ENCODE measurements at regions not wholly inside any gene's neighbourhood (a gene's known extent, or its start where the extent isn't known, plus 50 kb on each side); places are given as distances from the start of the nearest gene placed in this dataset.
A peak's percentile ranks its signal among the peaks of the same experiment; 100 is the strongest.
"Not testable (repeated sequence)": the region's sequence is repeated elsewhere in the genome, so short reads cannot be mapped to it uniquely, and the experiment has no call there.

DNA sequence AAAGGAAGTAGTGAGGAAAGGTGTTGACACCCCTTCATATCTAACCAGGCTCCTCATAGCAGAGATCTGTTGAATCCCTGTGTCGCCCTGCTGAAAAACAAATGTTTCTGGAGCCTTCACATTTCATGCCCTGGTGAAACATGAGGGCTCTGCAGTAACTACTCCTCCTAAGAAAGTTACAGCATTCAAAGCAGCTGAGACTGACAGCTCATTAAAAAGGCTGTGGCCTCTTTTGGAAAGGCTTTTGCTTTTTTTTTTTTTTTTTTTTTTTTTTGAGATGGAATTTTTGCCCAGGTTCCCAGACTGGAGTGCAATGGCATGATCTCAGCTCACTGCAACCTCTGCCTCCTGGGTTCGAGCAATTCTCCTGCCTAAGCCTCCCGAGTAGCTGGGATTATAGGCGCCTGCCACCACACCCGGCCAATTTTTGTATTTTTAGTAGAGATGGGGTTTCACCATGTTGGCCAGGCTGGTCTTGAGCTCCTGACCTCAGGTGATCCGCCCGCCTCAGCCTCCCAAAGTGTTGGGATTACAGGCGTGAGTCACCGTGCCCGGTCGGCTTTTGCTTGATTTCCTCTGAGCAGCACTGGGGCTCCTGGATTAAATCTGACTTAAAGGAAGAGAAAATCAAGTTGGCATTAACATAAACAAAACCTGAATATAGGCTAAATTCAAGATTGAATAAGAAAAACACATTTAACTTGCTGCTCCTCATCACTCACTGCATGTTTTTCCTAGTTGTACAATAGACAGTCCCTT lies 112.9 kb downstream of the PCSK1 start:
- DNase-seq, result not testable (repeated sequence)

DNA sequence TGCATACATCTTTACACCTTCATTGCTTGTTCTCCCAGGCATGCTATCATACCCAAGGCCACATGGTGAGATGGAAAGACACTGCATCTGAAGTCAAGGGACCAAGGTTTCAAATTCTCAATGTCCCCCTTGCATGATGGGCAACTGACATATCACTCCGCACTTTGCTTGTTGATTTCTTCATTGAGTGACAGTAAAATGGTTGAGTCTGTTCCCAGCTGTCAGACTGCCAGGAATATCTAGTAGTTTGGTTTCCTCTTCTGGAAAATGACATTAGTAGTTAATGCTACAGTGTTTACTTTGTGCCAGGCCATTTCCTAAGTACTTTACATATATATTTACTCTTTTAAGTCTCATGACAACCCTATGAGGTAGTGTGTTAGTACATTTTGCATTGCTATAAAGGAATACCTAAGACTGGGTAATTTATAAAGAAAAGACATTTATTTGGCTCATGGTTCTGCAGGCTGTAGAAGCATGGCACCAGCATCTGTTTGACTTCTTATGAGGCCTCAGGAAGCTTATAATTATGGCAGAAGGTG lies 114.4 kb downstream of the PCSK1 start:
- peak; percentile 76 for DNase-seq

DNA sequence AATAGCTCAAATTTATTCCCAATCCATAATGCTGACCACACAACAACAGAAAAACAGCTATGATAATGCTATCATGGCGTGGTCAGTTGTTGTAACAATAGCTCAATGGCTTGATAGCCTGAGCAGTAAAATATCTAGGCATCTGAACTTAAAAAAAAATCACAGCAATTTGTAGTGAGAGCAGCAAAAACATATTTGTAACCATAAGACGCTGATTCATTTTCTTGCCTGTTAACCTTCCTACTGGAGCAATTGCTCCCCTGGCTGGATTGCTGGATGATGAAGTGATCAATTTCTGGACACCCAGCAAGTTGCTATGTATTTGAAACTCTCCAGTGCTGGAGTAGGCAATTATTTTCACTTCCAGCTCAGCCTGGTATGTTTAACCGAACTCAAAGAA lies 115.1 kb downstream of the PCSK1 start:
- no peak for DNase-seq

DNA sequence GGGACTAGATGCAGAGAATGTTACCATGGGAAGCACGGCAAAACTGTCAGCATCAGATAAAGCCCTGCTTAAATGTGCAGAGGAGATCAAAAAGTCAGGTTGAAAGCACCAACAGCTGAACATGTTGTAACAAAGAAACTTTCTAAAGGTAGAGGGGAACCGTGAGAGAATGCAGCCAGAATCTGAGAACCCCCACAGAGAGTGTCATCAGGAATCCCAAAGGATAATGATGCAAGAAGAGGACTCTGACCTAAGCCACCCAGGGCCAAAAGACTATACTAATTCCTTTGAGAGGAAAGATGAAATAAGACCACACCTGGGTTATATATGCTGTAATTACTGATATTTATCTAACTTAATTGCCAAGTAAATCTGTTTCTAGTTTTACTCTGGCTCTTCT lies 116.6 kb downstream of the PCSK1 start:
- no peak for DNase-seq

DNA sequence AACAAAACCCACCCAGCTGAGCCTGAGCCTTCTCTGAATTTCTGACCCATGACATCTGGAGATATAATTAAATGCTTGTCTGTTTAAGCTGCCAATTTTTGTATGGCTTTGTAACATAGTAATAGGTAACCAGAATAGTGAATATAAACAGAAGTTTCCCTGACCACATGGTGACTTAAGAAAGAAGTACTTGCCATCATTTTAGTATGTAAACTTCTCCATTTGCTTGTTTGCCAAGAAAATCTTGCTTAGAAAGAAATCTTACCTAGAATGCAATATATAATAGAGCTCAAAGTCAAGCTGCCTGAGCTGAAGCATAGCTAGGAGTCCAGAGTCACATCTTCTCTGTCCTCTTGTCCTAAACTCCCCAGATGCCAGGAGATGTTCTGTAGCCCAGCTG lies 117.0 kb downstream of the PCSK1 start:
- DNase-seq, result no peak

DNA sequence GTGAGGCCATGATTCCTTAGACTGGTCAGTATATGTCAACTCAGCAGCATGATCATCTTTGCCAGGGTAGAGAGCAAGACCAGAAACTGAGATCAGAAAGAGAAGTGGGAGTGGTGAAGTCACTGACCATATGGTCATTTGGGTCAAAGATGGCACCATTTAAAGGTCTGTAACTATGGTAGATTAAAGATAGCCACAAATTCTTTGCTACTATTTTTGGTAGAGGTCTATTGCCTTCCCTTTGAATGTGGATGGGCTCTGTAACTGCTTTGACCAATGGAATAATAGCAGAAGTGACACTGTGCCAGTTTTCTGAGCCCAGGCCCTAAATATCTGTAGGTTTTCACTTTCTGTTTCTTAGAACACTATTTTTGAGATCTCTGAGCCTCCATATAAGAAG lies 117.6 kb downstream of the PCSK1 start:
- DNase-seq, result no peak

DNA sequence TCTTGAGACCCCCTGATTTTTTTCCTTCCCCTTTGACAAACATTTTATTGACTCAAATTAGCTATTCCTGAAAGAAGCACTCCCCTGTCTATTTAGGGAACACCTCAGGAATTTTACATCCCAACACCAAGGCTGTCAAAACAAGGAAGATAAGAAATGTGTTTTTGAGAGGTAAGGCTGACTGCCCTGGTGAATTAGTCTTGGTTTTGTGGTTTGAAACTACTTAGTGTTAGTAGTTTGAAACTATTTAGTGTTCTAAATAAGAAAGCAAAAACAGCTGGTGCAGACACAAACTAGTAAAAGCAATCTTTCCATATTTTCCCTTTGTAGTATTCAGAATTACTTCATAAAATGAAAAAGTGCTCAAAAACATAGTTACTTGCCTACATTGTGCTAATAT lies 120.7 kb downstream of the PCSK1 start:
- DNase-seq, result no peak

DNA sequence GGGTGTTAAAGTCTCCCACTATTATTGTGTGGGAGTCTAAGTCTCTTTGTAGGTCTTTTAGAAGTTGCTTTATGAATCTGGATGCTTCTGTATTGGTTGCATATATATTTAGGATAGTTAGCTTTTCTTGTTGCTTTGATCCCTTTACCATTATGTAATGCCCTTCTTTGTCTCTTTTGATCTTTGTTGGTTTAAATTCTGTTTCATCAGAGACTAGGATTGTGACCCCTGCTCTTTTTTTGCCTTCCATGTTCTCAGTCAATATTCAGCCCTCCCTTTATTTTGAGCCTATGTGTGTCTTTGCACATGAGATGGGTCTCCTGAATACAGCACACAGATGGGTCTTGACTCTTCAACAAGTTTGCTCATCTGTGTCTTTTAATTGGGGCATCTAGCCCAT lies 126.0 kb downstream of the PCSK1 start:
- not testable (repeated sequence) for DNase-seq

DNA sequence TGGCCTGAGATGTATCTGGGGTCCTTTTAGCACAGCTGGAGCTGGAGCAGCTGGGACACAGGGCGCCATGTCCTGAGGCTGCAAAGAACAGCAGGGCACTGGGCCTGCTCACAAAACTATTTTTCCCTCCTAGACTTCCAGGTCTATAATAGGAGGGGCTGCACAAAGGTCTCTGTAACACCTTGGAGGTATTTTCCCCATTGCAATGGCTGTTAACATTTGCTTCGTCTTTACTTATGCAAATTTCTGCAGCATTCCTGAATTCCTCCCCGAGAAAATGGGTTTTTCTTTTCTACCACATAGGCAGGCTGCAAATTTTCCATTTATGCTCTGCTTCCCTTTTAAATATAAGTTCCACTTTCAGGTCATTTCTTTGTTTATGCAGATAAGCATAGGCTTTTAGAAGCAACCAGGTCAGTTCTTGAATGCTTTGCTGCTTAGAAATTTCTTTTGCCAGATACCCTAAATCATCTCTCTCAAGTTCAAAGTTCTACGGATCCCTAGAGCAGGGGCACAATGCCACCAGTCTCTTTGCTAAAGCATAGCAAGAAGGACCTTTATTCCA lies 130.8 kb downstream of the PCSK1 start:
- no peak for DNase-seq

DNA sequence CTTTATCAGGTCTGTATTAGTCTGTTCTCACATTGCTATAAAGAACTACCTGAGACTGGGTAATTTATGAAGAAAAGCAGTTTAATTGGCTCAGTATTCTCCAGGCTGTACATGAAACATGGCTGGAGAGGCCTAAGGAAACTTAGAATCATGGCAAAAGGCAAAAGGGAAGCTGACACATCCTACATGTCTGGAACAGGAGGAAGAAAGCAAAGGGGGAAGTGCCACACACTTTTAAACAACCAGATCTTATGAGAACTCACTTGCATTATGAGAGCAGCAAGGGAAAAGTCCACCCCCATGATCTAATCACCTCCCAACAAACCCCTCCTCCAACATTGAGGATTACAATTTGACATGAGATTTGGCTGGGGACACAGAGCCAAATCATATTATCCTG lies 132.1 kb downstream of the PCSK1 start:
- DNase-seq, result no peak

DNA sequence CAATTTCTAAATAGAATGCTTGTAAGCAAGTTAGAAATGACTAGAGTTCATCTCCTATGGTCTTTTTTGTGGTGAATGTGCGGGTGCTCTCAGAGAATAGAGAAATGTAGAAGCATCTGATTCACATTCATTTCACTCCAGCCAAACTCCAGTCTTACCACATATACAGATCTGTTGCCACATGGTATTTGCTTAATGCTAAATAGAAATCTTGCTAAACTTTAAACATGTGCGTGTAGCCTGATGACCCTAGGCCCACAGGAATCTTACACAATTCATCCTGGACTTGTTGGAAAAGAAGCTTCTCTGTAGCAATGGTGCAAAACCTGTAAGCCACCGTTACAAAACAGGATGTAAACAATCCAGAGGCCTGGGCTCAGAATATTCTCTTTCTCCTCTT lies 135.2 kb downstream of the PCSK1 start:
- no peak for DNase-seq

DNA sequence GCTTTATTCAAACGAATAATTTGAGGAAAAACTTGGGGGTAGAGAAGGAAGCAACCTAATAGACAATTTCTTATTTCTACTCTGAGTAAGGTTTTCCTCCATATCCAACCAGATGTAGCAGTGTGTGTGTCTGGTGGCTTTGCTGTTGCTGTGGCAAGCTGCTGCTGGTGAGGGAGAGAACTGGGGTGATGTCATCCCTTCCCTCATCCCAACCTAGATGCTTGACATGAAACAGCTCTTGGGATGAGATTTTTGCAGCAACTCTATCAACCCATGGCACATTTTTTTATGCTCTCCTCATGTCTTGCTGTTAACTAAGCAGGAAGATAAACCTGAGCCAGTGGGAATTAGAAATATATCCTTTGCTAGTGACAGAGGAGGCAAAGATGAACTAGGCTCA lies 135.8 kb downstream of the PCSK1 start:
- no peak for DNase-seq

DNA sequence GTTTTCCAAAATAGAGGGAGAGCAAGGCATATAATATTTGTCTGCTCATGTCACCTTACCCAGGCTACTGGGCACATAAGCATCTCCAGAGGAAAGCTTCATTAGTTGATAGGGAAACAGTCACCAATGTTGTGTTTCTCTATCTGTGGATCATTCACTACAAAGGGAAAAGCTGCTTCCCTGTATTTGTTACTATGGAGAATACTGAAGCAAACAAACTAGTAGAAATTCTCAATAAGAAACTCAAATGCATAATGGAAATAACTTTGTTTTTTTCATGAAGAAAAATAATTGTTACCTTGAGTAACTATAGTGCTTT lies 138.2 kb downstream of the PCSK1 start:
- DNase-seq, result no peak

DNA sequence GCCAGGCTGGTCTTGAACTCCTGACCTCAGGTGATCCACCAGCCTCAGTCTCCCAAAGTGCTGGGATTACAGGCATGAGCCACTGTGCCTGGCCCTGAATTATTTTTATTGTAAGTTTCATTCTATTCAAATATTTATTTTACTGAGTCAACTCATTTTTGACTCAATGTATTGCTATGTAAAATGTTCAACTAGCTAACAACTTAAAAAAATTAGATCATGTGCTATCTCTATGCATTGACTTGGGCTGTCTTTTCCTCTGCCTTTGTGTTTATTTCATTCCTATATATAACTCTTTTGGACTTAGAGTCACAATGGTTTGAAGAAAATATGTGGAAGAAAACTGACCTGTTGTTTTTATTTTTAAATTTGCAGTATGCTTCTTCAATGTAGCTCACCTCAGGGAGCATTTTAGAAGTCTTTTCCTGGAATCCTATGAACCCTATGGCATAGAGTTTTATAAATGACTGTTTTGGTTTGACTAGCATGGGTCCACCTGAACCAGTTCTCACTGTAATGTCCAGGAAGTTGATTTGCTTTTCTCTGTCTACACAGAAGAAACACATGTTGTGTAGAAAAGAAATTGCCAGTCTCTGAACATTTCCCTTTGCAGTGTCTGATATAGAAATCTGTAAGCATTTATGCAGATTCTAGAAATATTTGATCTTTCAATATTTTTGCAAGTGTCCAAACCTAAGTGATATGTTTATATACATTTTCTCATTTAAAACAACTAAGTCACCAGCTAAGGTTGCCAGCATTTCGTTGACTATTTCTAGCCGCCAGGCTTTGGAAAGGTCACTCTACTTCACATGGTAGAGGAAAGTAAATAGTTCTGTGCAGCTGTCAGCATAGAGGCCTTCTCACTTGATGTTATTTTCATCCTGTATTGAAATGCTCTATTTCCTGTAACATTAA lies 138.8 kb downstream of the PCSK1 start:
- DNase-seq, result peak; percentile 12

DNA sequence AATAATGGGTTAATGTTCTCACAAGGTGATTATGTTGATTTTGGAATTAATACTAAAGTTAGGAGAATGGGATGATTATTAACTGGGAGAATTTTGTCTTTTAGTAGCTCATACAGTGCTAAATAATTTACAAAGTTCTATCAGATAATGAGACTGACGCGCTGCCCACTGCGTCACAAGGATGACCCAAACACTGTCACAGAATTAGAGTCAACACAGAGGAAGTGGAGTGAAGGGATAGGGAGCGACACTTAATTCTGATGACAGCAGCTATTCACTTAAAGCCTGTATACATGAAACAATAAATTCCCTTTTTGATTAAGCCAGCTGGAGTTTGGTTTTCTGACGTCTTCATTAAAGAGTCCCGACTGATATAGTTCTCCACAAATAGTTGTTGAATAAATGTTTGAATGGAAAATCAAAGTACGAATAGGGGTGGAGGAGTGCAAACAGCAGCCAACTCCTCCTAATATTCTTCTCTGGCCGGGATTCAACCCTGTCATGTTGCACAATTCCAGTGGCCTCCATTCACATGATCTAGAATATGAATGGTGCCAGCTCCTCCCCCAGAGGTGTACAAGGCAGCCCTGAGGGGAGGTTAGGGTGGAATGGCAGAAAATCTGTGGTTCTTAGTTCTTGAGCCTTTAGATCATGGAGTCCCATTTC lies 140.3 kb downstream of the PCSK1 start:
- no peak for DNase-seq

DNA sequence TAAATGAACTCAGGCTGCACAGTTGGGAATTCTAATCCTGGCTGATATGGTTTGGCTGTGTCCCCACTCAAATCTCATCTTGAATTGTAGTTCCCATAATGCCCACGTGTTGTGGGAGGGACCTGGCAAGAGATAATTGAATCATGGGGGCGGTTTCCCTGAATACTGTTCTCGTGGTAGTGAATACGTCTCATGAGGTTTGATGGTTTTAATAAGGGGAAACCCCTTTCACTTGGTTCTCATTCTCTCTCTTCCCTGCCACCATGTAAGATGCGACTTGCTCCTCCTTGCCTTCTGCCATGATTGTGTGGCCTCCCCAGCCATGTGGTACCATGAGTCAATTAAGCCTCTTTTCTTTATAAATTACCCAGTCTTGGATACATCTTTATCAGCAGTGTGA lies 143.8 kb downstream of the PCSK1 start:
- DNase-seq, result not testable (repeated sequence)

DNA sequence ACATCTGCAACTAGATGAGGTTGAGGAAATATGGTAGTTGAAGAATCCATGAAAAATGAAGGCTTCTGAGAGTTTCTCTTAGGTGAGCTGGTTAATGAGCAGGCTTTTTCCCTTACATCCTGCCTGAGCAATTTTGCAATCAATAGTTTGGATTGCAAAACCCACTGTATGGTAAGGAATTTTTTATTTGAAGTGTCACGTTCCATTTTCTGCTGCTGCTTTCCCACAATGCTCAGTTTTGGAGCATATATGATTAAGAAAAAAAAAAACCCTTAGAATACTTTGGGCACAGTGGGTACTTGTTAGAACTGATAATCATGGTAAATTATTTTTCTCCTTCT lies 144.2 kb downstream of the PCSK1 start:
- DNase-seq, result no peak

DNA sequence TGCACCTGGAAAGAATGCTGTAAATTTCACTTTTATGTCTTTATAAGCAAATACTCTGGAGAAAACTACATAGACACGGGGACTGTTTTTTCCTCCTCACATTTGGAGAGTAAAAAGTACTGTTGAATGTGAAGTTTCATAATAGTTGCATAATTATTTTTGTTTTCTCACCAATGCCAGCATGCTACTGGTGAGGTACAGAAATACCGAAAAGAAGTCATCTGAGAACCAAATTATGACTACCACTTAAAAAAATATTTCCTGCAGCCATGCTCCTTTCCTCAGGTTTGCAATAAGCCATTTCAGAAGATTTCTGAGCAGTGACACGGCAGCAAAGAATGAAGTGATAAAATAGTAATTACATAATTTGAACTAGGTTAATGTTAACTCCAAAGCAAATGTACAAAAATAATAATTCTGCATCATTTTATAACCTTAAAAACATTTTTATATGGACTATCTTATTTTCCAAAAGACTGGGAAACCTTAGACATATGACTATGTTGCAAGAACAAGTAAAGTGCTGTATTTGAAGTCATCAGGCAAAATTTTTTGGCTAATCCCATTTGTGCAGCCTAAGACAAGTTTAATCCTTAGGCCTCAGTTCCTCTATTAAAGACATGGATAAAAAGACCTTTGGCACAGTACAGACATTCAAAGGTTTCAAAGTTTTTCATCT lies 144.7 kb downstream of the PCSK1 start:
- DNase-seq, result no peak

DNA sequence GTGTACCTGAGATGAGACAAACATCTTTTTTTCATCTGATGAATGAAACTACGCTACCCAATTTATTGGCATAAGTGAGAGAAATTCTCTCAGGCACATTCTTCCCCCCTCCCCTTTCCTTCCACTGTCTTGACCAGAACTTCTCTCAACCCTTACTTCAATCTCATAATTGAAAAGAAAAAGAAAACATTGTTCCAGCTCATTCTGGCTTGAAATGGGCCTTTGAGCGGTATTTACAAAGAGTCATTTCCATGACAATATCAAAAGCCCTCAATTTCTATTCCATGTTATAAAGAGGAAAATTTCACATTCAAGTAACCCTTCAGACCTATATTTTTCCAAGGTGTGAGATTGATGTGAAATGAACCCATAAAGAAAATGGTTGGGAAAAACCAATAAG lies 145.9 kb downstream of the PCSK1 start:
- no peak for DNase-seq

DNA sequence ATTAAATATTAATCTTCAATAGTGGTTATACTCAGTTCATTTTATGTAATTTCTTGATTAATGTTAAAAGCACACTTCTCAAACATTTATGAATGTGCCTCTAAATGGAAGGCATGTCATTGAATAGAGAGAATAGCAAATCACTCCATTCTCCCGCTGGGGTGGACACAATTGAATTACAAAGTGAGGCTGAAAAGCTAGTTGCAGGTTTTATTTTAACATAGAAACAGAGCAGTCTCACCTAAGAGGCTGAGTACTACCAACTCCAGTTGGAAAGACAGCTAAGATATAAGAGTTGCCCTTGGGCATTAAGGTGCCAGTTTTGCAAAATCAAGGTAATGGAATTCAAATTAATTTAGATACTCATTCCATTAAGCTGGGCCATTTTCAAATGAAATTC lies 147.2 kb downstream of the PCSK1 start:
- DNase-seq, result no peak

DNA sequence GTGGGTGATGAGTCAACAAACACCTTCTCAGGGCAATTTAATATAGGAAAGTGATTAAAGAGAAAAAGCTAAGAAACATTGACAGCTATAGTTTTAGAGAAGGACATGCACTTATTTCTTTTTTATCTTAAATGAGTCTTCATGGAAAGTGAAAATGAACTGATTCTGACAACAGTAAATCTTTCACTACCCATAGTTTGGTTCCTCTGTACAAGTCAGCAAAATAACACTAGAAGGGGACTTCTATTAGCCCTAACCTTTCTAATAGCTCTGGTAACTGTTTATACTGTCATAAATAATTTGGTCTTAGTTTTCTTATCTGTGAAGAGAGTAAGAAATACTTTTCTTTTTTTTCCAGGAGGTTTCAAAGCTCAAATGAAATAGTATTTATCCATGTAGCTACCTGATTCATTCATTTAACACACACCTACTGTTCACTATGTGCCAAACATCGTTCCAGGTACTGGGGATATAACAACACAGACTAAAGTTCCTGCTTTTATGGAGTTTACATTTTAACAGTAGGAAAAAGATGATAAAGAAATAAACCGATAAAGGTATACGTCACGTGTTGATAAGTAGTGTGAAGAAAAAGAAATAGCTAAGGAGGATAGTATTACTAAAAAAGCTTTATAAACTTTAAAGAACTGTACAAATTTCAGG lies 148.2 kb downstream of the PCSK1 start:
- DNase-seq, result no peak

DNA sequence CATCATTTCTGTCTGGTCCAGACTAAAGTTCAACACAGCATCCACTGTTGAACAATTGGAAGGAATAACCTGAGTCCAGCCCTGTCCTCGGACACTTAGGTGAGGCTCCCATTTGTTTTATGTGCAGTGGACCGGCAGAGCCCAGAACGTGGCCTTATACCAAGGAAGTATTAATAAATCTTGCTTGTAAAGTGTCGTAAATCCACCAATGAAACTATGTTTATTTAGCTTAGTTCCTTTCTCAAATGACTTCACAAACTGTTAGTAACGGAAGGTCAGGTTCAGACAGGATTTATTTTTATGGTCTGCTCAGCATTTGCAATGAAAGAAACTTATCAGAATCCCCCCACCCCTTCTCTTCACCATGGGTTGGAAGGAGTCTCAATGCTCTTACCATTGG lies 149.5 kb downstream of the PCSK1 start:
- no peak for DNase-seq

All from NCI-H510A treated with DMSO at 0.1 percent for 48 hours (cell line).